ENCODE measurements at regions not wholly inside any gene's neighbourhood (a gene's known extent, or its start where the extent isn't known, plus 50 kb on each side); places are given as distances from the start of the nearest gene placed in this dataset.
"Not testable (repeated sequence)": the region's sequence is repeated elsewhere in the genome, so short reads cannot be mapped to it uniquely, and the experiment has no call there.

- no peak for DNase-seq
Observed at GRCh38 chr2:33727361-33728032, 128.4 kb upstream of the FAM98A start.

GRCh38 chr2:33726415-33726814 is 127.3 kb upstream of the FAM98A start:
- DNase-seq, result no peak

- DNase-seq, result no peak
Observed at GRCh38 chr2:33723329-33723728, 124.2 kb upstream of the FAM98A start.

GRCh38 chr2:33719067-33719466 is 120.0 kb upstream of the FAM98A start:
- DNase-seq, result no peak

GRCh38 chr2:33712674-33713073 is 113.6 kb upstream of the FAM98A start:
- no peak for DNase-seq

GRCh38 chr2:33709951-33710350 is 110.9 kb upstream of the FAM98A start:
- no peak for DNase-seq

GRCh38 chr2:33707312-33707711 is 108.2 kb upstream of the FAM98A start:
- no peak for DNase-seq

- DNase-seq, result no peak
Observed at GRCh38 chr2:33706410-33706809, 107.3 kb upstream of the FAM98A start.

- DNase-seq, result no peak
Observed at GRCh38 chr2:33704406-33704855, 105.3 kb upstream of the FAM98A start.

- no peak for DNase-seq
Observed at GRCh38 chr2:33696234-33696633, 97.1 kb upstream of the FAM98A start.

- DNase-seq, result no peak
Observed at GRCh38 chr2:33694904-33695303, 95.8 kb upstream of the FAM98A start.

GRCh38 chr2:33690686-33691085 is 91.6 kb upstream of the FAM98A start:
- DNase-seq, result not testable (repeated sequence)

GRCh38 chr2:33681364-33681757 is 82.3 kb upstream of the FAM98A start:
- DNase-seq, result no peak

GRCh38 chr2:33680644-33681363 is 81.7 kb upstream of the FAM98A start:
- no peak for DNase-seq

GRCh38 chr2:33678436-33678835 is 79.3 kb upstream of the FAM98A start:
- DNase-seq, result no peak

GRCh38 chr2:33673937-33674336 is 74.8 kb upstream of the FAM98A start:
- DNase-seq, result no peak

GRCh38 chr2:33672896-33673295 is 73.8 kb upstream of the FAM98A start:
- DNase-seq, result no peak

GRCh38 chr2:33672389-33672788 is 73.3 kb upstream of the FAM98A start:
- no peak for DNase-seq

- no peak for DNase-seq
Observed at GRCh38 chr2:33671198-33671597, 72.1 kb upstream of the FAM98A start.

- DNase-seq, result no peak
Observed at GRCh38 chr2:33670392-33670937, 71.4 kb upstream of the FAM98A start.

GRCh38 chr2:33666879-33667278 is 67.8 kb upstream of the FAM98A start:
- DNase-seq, result no peak

- no peak for DNase-seq
Observed at GRCh38 chr2:33665039-33665438, 65.9 kb upstream of the FAM98A start.

- DNase-seq, result no peak
Observed at GRCh38 chr2:33660416-33661123, 61.5 kb upstream of the FAM98A start.
